Liver (tissue), 8 donors: ENCODE measurements at regions not wholly inside any gene's neighbourhood (a gene's known extent, or its start where the extent isn't known, plus 50 kb on each side); places are given as distances from the start of the nearest gene placed in this dataset.

Experiments
- DNase-seq: peaks from one replicate; pipeline ENCODE4 v3.0.0-alpha.2; 2017; ENCODE audit warnings: low spot score
- H3K27ac ChIP-seq, 2 donors: one replicate each; pipeline ENCODE4 v1.7.0; 2013; ENCODE audit warnings: inconsistent platforms in 2 of 2, low read length in 2 of 2, control low read depth in 1 of 2, low read depth in 1 of 2, mild to moderate bottlenecking in 1 of 2
- H3K27me3 ChIP-seq, 4 donors: one replicate each; pipeline versions ENCODE4 v1.6.1 to v1.7.0; 2013; ENCODE audit warnings: low read length in 3 of 4, inconsistent platforms in 1 of 4, mild to moderate bottlenecking in 1 of 4, moderate library complexity in 1 of 4; ENCODE audit not compliant: control insufficient read depth in 4 of 4, insufficient read depth in 4 of 4
- H3K36me3 ChIP-seq, 4 donors: one replicate each; pipeline versions ENCODE4 v1.6.1 to v1.7.0; 2013; ENCODE audit warnings: low read length in 3 of 4, mild to moderate bottlenecking in 3 of 4, low read depth in 1 of 4, moderate library complexity in 1 of 4; ENCODE audit not compliant: control insufficient read depth in 4 of 4, insufficient read depth in 3 of 4
- H3K4me1 ChIP-seq, 4 donors: one replicate each; pipeline versions ENCODE4 v1.6.1 to v1.7.0; 2013; ENCODE audit warnings: low read length in 3 of 4, mild to moderate bottlenecking in 3 of 4, moderate library complexity in 1 of 4; ENCODE audit not compliant: control insufficient read depth in 4 of 4, insufficient read depth in 4 of 4
- H3K4me3 ChIP-seq, 3 donors: one replicate each; pipeline versions ENCODE4 v1.6.1 to v1.7.0; 2013; ENCODE audit warnings: low read length in 3 of 3, control low read depth in 1 of 3, low read depth in 1 of 3, mild to moderate bottlenecking in 1 of 3
- H3K9ac ChIP-seq, 2 donors: one replicate each; pipeline ENCODE4 v1.7.0; 2013; ENCODE audit warnings: low read length in 2 of 2, mild to moderate bottlenecking in 2 of 2, moderate library complexity in 2 of 2, control low read depth in 1 of 2, low read depth in 1 of 2
- H3K9me3 ChIP-seq, 4 donors: one replicate each; pipeline versions ENCODE4 v1.6.1 to v1.7.0; 2013; ENCODE audit warnings: low read length in 3 of 4; ENCODE audit not compliant: control insufficient read depth in 4 of 4
- CTCF ChIP-seq: fragments of 150-350 bp; IDR thresholded peaks from 2 replicates; pipeline ENCODE4 v1.5.1; 2017; ENCODE audit warnings: improper control_type of control experiment, low read depth, low read length; ENCODE audit not compliant: missing input control
- EGR1 ChIP-seq, 2 donors: IDR thresholded peaks; 2 replicates each; pipeline ENCODE4 v1.6.1; 2016 to 2018; ENCODE audit warnings: antibody characterized with exemption in 2 of 2, low read depth in 2 of 2
- FOXA2 ChIP-seq: IDR thresholded peaks from 2 replicates; pipeline ENCODE4 v1.6.1; 2016; ENCODE audit warnings: antibody characterized with exemption
- HNF4A ChIP-seq, 2 donors: conservative IDR thresholded peaks; 2 replicates each; pipeline ENCODE4 v1.6.1; 2016; ENCODE audit warnings: antibody characterized with exemption in 2 of 2, mild to moderate bottlenecking in 2 of 2
- HNF4G ChIP-seq: IDR thresholded peaks from 2 replicates; pipeline ENCODE4 v1.6.1; 2016; ENCODE audit warnings: antibody characterized with exemption
- RAD21 ChIP-seq, 2 donors: IDR thresholded peaks; 2 replicates each; pipeline ENCODE4 v1.6.1; 2016; ENCODE audit warnings: antibody characterized with exemption in 2 of 2, mild to moderate bottlenecking in 2 of 2
- REST ChIP-seq: IDR thresholded peaks from 2 replicates; pipeline ENCODE4 v1.6.1; 2016; ENCODE audit warnings: antibody characterized with exemption, mild to moderate bottlenecking
- ZBTB33 ChIP-seq: IDR thresholded peaks from 2 replicates; pipeline ENCODE4 v1.6.1; 2016; ENCODE audit warnings: antibody characterized with exemption
- WGBS: extraction: QIAGEN DNeasy Blood & Tissue Kit; methylation state at CpG from one replicate; pipeline ENCODE4 v1.1.7; 2013; 5-methylcytosine and 5-hydroxymethylcytosine counted together
- donor health status: healthy.
- donor health status: healthy.
- donor health status: healthy.
- donor health status: healthy.
- donor health status: healthy.

- no peak for TF ChIP-seq ZBTB33
- TF ChIP-seq RAD21 (IDR thresholded peaks at IDR 0.05), result no peak
- no peak for TF ChIP-seq EGR1 (IDR thresholded peaks at IDR 0.05; ENCODE audit: low read depth in 2 of 2)
- no peak for TF ChIP-seq HNF4G
- no peak for TF ChIP-seq HNF4A (conservative IDR thresholded peaks at IDR 0.05)
- TF ChIP-seq FOXA2, result no peak
- H3K4me1 ChIP-seq, result no peaks in the 10 kb centered on the region
- no peaks in the 10 kb centered on the region for H3K9me3 ChIP-seq
- H3K27ac ChIP-seq, result no peak overlapping the region
- no peak overlapping the region for H3K9ac ChIP-seq
- H3K4me3 ChIP-seq, result no peak overlapping the region
- DNase-seq, result no peak
- H3K27me3 ChIP-seq, result no peaks in the 10 kb centered on the region
- WGBS, result 86% methylated on average over 6 of the region's 6 CpGs
- H3K36me3 ChIP-seq, result no peaks in the 10 kb centered on the region
Measured at GRCh38 chr22:22824340-22825212, 63.0 kb upstream of the IGLL5 start.

GRCh38 chr22:22825213-22825593 lies 62.4 kb upstream of the IGLL5 start:
- Histone ChIP-seq H3K4me3 (no peak overlapping the region), H3K27me3 (no peaks in the 10 kb centered on the region), H3K9ac (no peak overlapping the region), H3K4me1 (no peaks in the 10 kb centered on the region), H3K27ac (no peak overlapping the region), H3K36me3 (no peaks in the 10 kb centered on the region), H3K9me3 (no peaks in the 10 kb centered on the region)
- DNase-seq, result no peak
- 89% methylated on average over 2 of the region's 2 CpGs for WGBS
- TF ChIP-seq HNF4A (conservative IDR thresholded peaks at IDR 0.05), result no peak
- no peak for TF ChIP-seq REST
- TF ChIP-seq CTCF, result no peak
- no peak for TF ChIP-seq FOXA2
